ENCODE measurements at regions not wholly inside any gene's neighbourhood (a gene's known extent, or its start where the extent isn't known, plus 50 kb on each side); places are given as distances from the start of the nearest gene placed in this dataset.

DNA sequence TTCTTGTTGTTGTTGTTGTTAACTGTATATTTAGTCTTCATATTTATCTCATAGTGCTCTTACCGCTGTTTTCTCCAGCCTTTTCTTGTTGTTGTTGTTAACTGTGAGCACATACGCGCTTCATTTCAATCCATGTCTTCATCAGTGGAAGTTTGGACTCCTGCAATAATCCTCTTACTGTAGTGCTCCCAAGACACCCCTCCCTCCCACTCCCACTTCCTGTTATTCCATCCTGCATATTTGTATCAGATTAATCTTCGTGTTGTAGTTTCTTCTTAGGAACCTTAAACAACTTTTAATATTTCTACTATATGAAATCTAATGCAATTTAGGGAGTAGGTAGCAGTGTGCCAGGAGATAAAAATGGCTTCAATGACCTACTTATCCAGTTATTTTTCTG lies 674.8 kb downstream of the RAPGEF2 start:
- Histone ChIP-seq H3K4me3 (replicated peaks in 1 of 3) (no peak overlapping the region), H3K36me3 (no peaks in the 10 kb centered on the region), H3K4me1 (no peaks in the 10 kb centered on the region), H3K9me3 (no peaks in the 10 kb centered on the region), H3K27ac (no peak overlapping the region), H3K27me3 (no peaks in the 10 kb centered on the region)
- WGBS, 2 donors = 79 to 90% methylated on average over 4 of the region's 4 CpGs
- TF ChIP-seq POLR2A (IDR thresholded peaks at IDR 0.05) = no peak
- DNase-seq = no peak
- intact Hi-C loops (cut with DNase I) = no loop called here

GRCh38 chr4:159778298-159778697 lies 675.4 kb downstream of the RAPGEF2 start:
- Histone ChIP-seq H3K9me3 (no peaks in the 10 kb centered on the region), H3K4me3 (replicated peaks in 1 of 3) (no peak overlapping the region), H3K27ac (no peak overlapping the region), H3K36me3 (no peaks in the 10 kb centered on the region), H3K4me1 (no peaks in the 10 kb centered on the region), H3K27me3 (no peaks in the 10 kb centered on the region)
- TF ChIP-seq, protein P1, sequence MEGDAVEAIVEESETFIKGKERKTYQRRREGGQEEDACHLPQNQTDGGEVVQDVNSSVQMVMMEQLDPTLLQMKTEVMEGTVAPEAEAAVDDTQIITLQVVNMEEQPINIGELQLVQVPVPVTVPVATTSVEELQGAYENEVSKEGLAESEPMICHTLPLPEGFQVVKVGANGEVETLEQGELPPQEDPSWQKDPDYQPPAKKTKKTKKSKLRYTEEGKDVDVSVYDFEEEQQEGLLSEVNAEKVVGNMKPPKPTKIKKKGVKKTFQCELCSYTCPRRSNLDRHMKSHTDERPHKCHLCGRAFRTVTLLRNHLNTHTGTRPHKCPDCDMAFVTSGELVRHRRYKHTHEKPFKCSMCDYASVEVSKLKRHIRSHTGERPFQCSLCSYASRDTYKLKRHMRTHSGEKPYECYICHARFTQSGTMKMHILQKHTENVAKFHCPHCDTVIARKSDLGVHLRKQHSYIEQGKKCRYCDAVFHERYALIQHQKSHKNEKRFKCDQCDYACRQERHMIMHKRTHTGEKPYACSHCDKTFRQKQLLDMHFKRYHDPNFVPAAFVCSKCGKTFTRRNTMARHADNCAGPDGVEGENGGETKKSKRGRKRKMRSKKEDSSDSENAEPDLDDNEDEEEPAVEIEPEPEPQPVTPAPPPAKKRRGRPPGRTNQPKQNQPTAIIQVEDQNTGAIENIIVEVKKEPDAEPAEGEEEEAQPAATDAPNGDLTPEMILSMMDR (IDR thresholded peaks at IDR 0.05) = no peak
- no peak for TF ChIP-seq POLR2A (IDR thresholded peaks at IDR 0.05)
- DNase-seq = no peak
- intact Hi-C loops (cut with DNase I) = no loop called here

DNA sequence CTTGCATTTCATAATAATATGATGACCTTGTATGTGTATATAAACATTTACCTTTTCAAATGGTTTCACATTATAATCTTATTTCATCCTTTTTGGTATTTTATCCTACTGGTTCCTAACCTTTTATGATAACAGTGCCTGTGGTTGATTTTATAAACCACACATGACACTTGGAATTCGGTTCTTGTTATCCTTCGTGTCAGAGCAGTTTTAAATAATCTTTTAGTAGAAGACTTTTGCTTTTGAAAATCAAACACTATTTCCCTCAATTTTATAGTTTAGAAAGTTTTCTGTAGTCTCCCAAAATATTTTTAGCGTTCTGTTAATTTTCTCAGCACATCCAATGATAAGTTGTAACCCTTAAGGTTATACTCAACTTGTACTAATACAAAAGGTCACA lies 676.8 kb downstream of the RAPGEF2 start:
- Histone ChIP-seq H3K36me3 (no peaks in the 10 kb centered on the region), H3K9me3 (no peaks in the 10 kb centered on the region), H3K4me1 (no peaks in the 10 kb centered on the region), H3K27me3 (no peaks in the 10 kb centered on the region), H3K4me3 (replicated peaks in 1 of 3) (no peak overlapping the region), H3K27ac (no peak overlapping the region)
- whole genome bisulfite sequencing, 2 donors = 80 to 88% methylated on average over 3 of the region's 3 CpGs
- intact Hi-C loops (cut with DNase I) = no loop called here
- no peak for TF ChIP-seq POLR2A (IDR thresholded peaks at IDR 0.05)
- TF ChIP-seq, protein P1 (IDR thresholded peaks at IDR 0.05) = no peak
- no peak for DNase-seq

- intact Hi-C loops (cut with DNase I) = no loop called here
- no peak for TF ChIP-seq POLR2A (IDR thresholded peaks at IDR 0.05)
- TF ChIP-seq, protein P1 (IDR thresholded peaks at IDR 0.05) = no peak
- Histone ChIP-seq H3K27me3 (no peaks in the 10 kb centered on the region), H3K36me3 (no peaks in the 10 kb centered on the region), H3K9me3 (no peaks in the 10 kb centered on the region), H3K27ac (no peak overlapping the region), H3K4me1 (no peaks in the 10 kb centered on the region), H3K4me3 (replicated peaks in 1 of 3) (no peak overlapping the region)
- no peak for DNase-seq
- WGBS, 2 donors = 91 to 98% methylated on average over 2 of the region's 2 CpGs
Observed at GRCh38 chr4:159780196-159780922, 677.5 kb downstream of the RAPGEF2 start.

DNA sequence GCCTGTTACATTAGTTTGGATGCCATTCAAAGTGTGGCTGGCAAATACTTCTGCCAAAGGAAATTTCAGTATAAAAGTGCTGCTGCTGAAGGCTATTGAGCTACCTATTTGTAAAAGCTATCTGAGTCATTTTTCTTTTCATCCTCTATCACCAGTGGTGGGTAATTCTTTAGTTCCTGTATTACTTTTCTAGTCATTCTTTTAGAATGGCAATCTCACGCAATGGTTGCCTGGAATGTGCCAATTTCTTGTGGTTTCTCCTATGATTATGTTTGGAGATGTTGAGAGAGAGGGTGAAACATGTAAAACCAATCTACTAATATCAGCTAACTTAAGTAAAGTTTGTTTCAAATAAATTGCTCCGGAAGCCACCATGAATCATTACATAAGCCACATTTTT lies 685.0 kb downstream of the RAPGEF2 start:
- Histone ChIP-seq H3K27ac (no peak overlapping the region), H3K36me3 (no peaks in the 10 kb centered on the region), H3K27me3 (no peaks in the 10 kb centered on the region), H3K4me3 (replicated peaks in 1 of 3) (no peak overlapping the region), H3K9me3 (no peaks in the 10 kb centered on the region), H3K4me1 (no peaks in the 10 kb centered on the region)
- WGBS, 2 donors = 92 to 94% methylated on average over 2 of the region's 2 CpGs
- no peak for DNase-seq
- intact Hi-C loops (cut with DNase I) = no loop called here
- TF ChIP-seq, protein P1 (IDR thresholded peaks at IDR 0.05) = no peak
- no peak for TF ChIP-seq POLR2A (IDR thresholded peaks at IDR 0.05)
